ENCODE measurements at regions not wholly inside any gene's neighbourhood (a gene's known extent, or its start where the extent isn't known, plus 50 kb on each side); places are given as distances from the start of the nearest gene placed in this dataset.

DNA sequence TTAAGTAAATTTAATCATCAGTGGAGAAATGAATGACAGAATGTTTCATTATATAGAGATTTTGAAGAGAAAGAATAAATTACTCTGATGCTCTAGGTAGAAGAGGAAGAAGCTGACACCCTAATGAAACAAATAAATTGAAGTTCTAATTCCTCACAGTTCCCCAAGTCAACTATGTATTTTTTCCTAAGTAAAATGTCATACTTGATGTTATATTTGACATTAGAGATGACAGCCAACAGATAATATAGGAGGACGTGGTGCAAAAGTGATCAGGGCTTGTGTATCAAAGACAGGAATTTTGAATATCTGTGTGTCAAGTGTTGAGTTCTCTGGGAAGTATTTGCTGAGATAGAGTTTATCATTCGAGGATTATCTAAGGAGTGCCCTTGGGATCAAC, 81.2 kb upstream of the CADPS start:
- TF ChIP-seq, protein P1, sequence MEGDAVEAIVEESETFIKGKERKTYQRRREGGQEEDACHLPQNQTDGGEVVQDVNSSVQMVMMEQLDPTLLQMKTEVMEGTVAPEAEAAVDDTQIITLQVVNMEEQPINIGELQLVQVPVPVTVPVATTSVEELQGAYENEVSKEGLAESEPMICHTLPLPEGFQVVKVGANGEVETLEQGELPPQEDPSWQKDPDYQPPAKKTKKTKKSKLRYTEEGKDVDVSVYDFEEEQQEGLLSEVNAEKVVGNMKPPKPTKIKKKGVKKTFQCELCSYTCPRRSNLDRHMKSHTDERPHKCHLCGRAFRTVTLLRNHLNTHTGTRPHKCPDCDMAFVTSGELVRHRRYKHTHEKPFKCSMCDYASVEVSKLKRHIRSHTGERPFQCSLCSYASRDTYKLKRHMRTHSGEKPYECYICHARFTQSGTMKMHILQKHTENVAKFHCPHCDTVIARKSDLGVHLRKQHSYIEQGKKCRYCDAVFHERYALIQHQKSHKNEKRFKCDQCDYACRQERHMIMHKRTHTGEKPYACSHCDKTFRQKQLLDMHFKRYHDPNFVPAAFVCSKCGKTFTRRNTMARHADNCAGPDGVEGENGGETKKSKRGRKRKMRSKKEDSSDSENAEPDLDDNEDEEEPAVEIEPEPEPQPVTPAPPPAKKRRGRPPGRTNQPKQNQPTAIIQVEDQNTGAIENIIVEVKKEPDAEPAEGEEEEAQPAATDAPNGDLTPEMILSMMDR (IDR thresholded peaks at IDR 0.05; ENCODE audit: low read depth, low read length) = no peak
- no peak for TF ChIP-seq POLR2A (IDR thresholded peaks at IDR 0.05; ENCODE audit: extremely low read depth, insufficient read length)

Measured in NB4 (cell line).